ENCODE measurements at regions not wholly inside any gene's neighbourhood (a gene's known extent, or its start where the extent isn't known, plus 50 kb on each side); places are given as distances from the start of the nearest gene placed in this dataset.
A peak's percentile ranks its signal among the peaks of the same experiment; 100 is the strongest.

DNA sequence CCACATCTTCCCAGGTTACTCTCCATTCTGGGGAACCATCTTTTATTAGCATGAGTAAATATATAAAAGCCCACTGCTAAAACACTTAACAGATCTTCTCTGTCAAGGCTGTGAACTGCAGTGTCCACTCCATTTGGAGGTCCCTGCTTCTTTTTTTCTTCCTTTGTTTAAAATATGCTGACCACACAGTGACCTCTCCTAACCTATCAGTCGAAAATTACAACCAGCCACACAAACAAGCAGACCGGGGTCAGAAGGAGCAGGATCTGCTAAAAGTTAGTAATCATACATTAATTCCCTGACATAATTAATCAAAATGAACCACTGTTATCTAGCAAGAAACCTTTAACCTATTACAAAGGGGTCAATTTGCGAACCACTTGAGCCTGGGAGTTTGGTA lies 427.9 kb upstream of the NR2F2 start:
- H3K9me3 ChIP-seq (ENCODE audit: insufficient read depth, low read depth, low read length) = no peaks in the 10 kb centered on the region

DNA sequence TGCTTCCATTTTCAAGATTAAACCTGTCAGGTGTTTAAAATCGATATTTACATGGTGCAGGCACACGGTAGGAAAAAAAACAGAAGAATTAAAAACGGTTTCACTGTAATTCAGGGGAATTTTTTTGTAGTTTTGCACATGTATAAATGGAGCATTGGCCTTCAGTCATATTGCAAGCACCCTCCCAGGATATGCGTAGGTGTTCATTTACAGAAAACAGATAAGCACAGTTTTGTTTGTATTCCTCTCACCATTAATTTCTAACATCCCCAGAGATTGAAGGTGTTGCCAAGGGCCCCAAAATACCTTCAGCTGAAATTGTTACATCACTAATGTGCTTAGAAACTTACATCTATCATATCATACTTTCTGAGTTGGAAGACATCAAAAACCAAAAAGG lies 427.1 kb upstream of the NR2F2 start:
- H3K27ac ChIP-seq (ENCODE audit: low read depth, low read length) = no peak overlapping the region
- no peaks in the 10 kb centered on the region for H3K36me3 ChIP-seq (ENCODE audit: control insufficient read depth in 1 of 2, insufficient read depth in 2 of 2, low read length in 2 of 2)
- H2AFZ ChIP-seq (ENCODE audit: insufficient read depth, low read length, poor library complexity) = no peak overlapping the region
- H3K79me2 ChIP-seq (ENCODE audit: control insufficient read depth, insufficient read depth, low read length, poor library complexity) = no peaks in the 10 kb centered on the region
- H2AK5ac ChIP-seq (ENCODE audit: low read length) = no peak overlapping the region
- H3K4ac ChIP-seq (ENCODE audit: low read depth, low read length) = no peak overlapping the region
- WGBS (ENCODE audit: extremely low coverage, insufficient coverage, insufficient read length) = no CpG with 5 or more reads among the region's 4 CpGs
- no peak overlapping the region for H4K12ac ChIP-seq (ENCODE audit: low read depth, low read length)
- no peak overlapping the region for H3K4me2 ChIP-seq (ENCODE audit: low read length)
- H2BK120ac ChIP-seq (ENCODE audit: insufficient read depth, low read length, poor library complexity) = no peak overlapping the region
- no peak overlapping the region for H3K4me3 ChIP-seq (ENCODE audit: low read depth, low read length)
- H4K91ac ChIP-seq (ENCODE audit: low read depth, low read length) = no peak overlapping the region
- H3K23ac ChIP-seq (ENCODE audit: low read length) = no peak overlapping the region
- H2BK12ac ChIP-seq (ENCODE audit: low read length) = no peak overlapping the region
- H3K14ac ChIP-seq (ENCODE audit: low read length) = no peak overlapping the region
- H3K18ac ChIP-seq (ENCODE audit: low read length) = no peak overlapping the region
- H2BK5ac ChIP-seq (ENCODE audit: low read depth, low read length, poor library complexity) = no peak overlapping the region
- H3K4me1 ChIP-seq (ENCODE audit: control insufficient read depth in 1 of 2, insufficient read depth in 2 of 2, low read length in 2 of 2) = no peaks in the 10 kb centered on the region
- no peaks in the 10 kb centered on the region for H3K9me3 ChIP-seq (ENCODE audit: insufficient read depth, low read depth, low read length)
- no peak overlapping the region for H3K9ac ChIP-seq (ENCODE audit: low read length)
- H4K8ac ChIP-seq (ENCODE audit: low read depth, low read length) = no peak overlapping the region
- no peak for DNase-seq
- no peaks in the 10 kb centered on the region for H3K27me3 ChIP-seq (ENCODE audit: insufficient read depth, low read length)
- no peaks in the 10 kb centered on the region for H3K79me1 ChIP-seq (ENCODE audit: low read length)

More for the DNA sequence above, 427.9 kb upstream of the NR2F2 start:
- whole genome bisulfite sequencing (ENCODE audit: extremely low coverage, insufficient coverage, insufficient read length) = no CpG with 5 or more reads among the region's 3 CpGs
- no peak overlapping the region for H3K4ac ChIP-seq (ENCODE audit: low read depth, low read length)
- H3K14ac ChIP-seq (ENCODE audit: low read length) = no peak overlapping the region
- no peak overlapping the region for H3K23ac ChIP-seq (ENCODE audit: low read length)
- no peak overlapping the region for H2AFZ ChIP-seq (ENCODE audit: insufficient read depth, low read length, poor library complexity)
- H3K27ac ChIP-seq (ENCODE audit: low read depth, low read length) = no peak overlapping the region
- no peak overlapping the region for H3K9ac ChIP-seq (ENCODE audit: low read length)
- H3K18ac ChIP-seq (ENCODE audit: low read length) = no peak overlapping the region
- no peak overlapping the region for H4K8ac ChIP-seq (ENCODE audit: low read depth, low read length)
- H3K79me2 ChIP-seq (ENCODE audit: control insufficient read depth, insufficient read depth, low read length, poor library complexity) = no peaks in the 10 kb centered on the region
- DNase-seq = no peak
- no peak overlapping the region for H4K12ac ChIP-seq (ENCODE audit: low read depth, low read length)
- no peak overlapping the region for H2AK5ac ChIP-seq (ENCODE audit: low read length)
- H3K4me1 ChIP-seq (ENCODE audit: control insufficient read depth in 1 of 2, insufficient read depth in 2 of 2, low read length in 2 of 2) = no peaks in the 10 kb centered on the region
- H3K27me3 ChIP-seq (ENCODE audit: insufficient read depth, low read length) = no peaks in the 10 kb centered on the region
- H4K91ac ChIP-seq (ENCODE audit: low read depth, low read length) = no peak overlapping the region
- H3K4me3 ChIP-seq (ENCODE audit: low read depth, low read length) = no peak overlapping the region
- no peak overlapping the region for H3K4me2 ChIP-seq (ENCODE audit: low read length)
- H2BK12ac ChIP-seq (ENCODE audit: low read length) = no peak overlapping the region
- no peaks in the 10 kb centered on the region for H3K79me1 ChIP-seq (ENCODE audit: low read length)
- H2BK120ac ChIP-seq (ENCODE audit: insufficient read depth, low read length, poor library complexity) = no peak overlapping the region
- no peak overlapping the region for H2BK5ac ChIP-seq (ENCODE audit: low read depth, low read length, poor library complexity)
- H3K36me3 ChIP-seq (ENCODE audit: control insufficient read depth in 1 of 2, insufficient read depth in 2 of 2, low read length in 2 of 2) = no peaks in the 10 kb centered on the region

GRCh38 chr15:95910643-95911212 lies 419.8 kb upstream of the NR2F2 start:
- no peak overlapping the region for H2BK12ac ChIP-seq (ENCODE audit: low read length)
- no peak overlapping the region for H3K23ac ChIP-seq (ENCODE audit: low read length)
- peak overlapping the region; percentile 17 for H2BK120ac ChIP-seq (ENCODE audit: insufficient read depth, low read length, poor library complexity)
- no peak overlapping the region for H3K4me3 ChIP-seq (ENCODE audit: low read depth, low read length)
- DNase-seq = no peak
- H3K36me3 ChIP-seq (ENCODE audit: control insufficient read depth in 1 of 2, insufficient read depth in 2 of 2, low read length in 2 of 2) = no peaks in the 10 kb centered on the region
- H3K18ac ChIP-seq (ENCODE audit: low read length) = no peak overlapping the region
- H3K4ac ChIP-seq (ENCODE audit: low read depth, low read length) = no peak overlapping the region
- H3K27me3 ChIP-seq (ENCODE audit: insufficient read depth, low read length) = no peaks in the 10 kb centered on the region
- H3K9ac ChIP-seq (ENCODE audit: low read length) = no peak overlapping the region
- no peak overlapping the region for H2BK5ac ChIP-seq (ENCODE audit: low read depth, low read length, poor library complexity)
- no peaks in the 10 kb centered on the region for H3K79me2 ChIP-seq (ENCODE audit: control insufficient read depth, insufficient read depth, low read length, poor library complexity)
- peaks cover 7 to 9% of the 10 kb centered on the region in 2 experiments for H3K4me1 ChIP-seq (ENCODE audit: control insufficient read depth in 1 of 2, insufficient read depth in 2 of 2, low read length in 2 of 2)
- H3K4me2 ChIP-seq (ENCODE audit: low read length) = no peak overlapping the region
- peak overlapping the region; percentile 1 for H4K91ac ChIP-seq (ENCODE audit: low read depth, low read length)
- H3K79me1 ChIP-seq (ENCODE audit: low read length) = no peaks in the 10 kb centered on the region
- no peak overlapping the region for H2AFZ ChIP-seq (ENCODE audit: insufficient read depth, low read length, poor library complexity)
- WGBS (ENCODE audit: extremely low coverage, insufficient coverage, insufficient read length) = no CpG with 5 or more reads among the region's 11 CpGs
- H3K27ac ChIP-seq (ENCODE audit: low read depth, low read length) = no peak overlapping the region
- H2AK5ac ChIP-seq (ENCODE audit: low read length) = no peak overlapping the region
- H3K14ac ChIP-seq (ENCODE audit: low read length) = no peak overlapping the region
- peaks cover 1% of the 10 kb centered on the region for H3K9me3 ChIP-seq (ENCODE audit: insufficient read depth, low read depth, low read length)
- H4K8ac ChIP-seq (ENCODE audit: low read depth, low read length) = no peak overlapping the region
- no peak overlapping the region for H4K12ac ChIP-seq (ENCODE audit: low read depth, low read length)

GRCh38 chr15:95911570-95912279 lies 418.8 kb upstream of the NR2F2 start:
- Histone ChIP-seq H3K79me1 (ENCODE audit: low read length) (no peaks in the 10 kb centered on the region), H3K9ac (ENCODE audit: low read length) (no peak overlapping the region), H2BK120ac (ENCODE audit: insufficient read depth, low read length, poor library complexity) (no peak overlapping the region), H2BK12ac (ENCODE audit: low read length) (no peak overlapping the region), H3K4me1 (ENCODE audit: control insufficient read depth in 1 of 2, insufficient read depth in 2 of 2, low read length in 2 of 2) (peaks cover 7 to 9% of the 10 kb centered on the region in 2 experiments), H3K79me2 (ENCODE audit: control insufficient read depth, insufficient read depth, low read length, poor library complexity) (no peaks in the 10 kb centered on the region), H3K27me3 (ENCODE audit: insufficient read depth, low read length) (no peaks in the 10 kb centered on the region), H2BK5ac (ENCODE audit: low read depth, low read length, poor library complexity) (no peak overlapping the region), H4K8ac (ENCODE audit: low read depth, low read length) (no peak overlapping the region), H3K18ac (ENCODE audit: low read length) (no peak overlapping the region), H3K14ac (ENCODE audit: low read length) (no peak overlapping the region), H3K23ac (ENCODE audit: low read length) (no peak overlapping the region), H3K4ac (ENCODE audit: low read depth, low read length) (no peak overlapping the region), H4K12ac (ENCODE audit: low read depth, low read length) (no peak overlapping the region), H3K9me3 (ENCODE audit: insufficient read depth, low read depth, low read length) (peaks cover 1% of the 10 kb centered on the region), H2AFZ (ENCODE audit: insufficient read depth, low read length, poor library complexity) (no peak overlapping the region), H4K91ac (ENCODE audit: low read depth, low read length) (no peak overlapping the region), H3K4me3 (ENCODE audit: low read depth, low read length) (no peak overlapping the region), H3K36me3 (ENCODE audit: control insufficient read depth in 1 of 2, insufficient read depth in 2 of 2, low read length in 2 of 2) (no peaks in the 10 kb centered on the region), H3K27ac (ENCODE audit: low read depth, low read length) (no peak overlapping the region), H2AK5ac (ENCODE audit: low read length) (no peak overlapping the region), H3K4me2 (ENCODE audit: low read length) (peak overlapping the region; percentile 33)
- peak in 1 of 2 donors; percentile 9 for DNase-seq
- WGBS (ENCODE audit: extremely low coverage, insufficient coverage, insufficient read length) = no CpG with 5 or more reads among the region's 11 CpGs

All from trophoblast cell (in vitro differentiated cells and primary cell).